ENCODE measurements at regions not wholly inside any gene's neighbourhood (a gene's known extent, or its start where the extent isn't known, plus 50 kb on each side); places are given as distances from the start of the nearest gene placed in this dataset.

GRCh38 chr2:128628996-128629395 is 310.3 kb upstream of the HS6ST1 start:
- no peak for DNase-seq

GRCh38 chr2:128630974-128631697 is 312.5 kb upstream of the HS6ST1 start:
- no peak for DNase-seq

GRCh38 chr2:128631698-128632500 is 313.2 kb upstream of the HS6ST1 start:
- DNase-seq: no peak

- DNase-seq: no peak
Measured at GRCh38 chr2:128632501-128632800, 313.8 kb upstream of the HS6ST1 start.

- DNase-seq: no peak
Measured at GRCh38 chr2:128633501-128633900, 314.8 kb upstream of the HS6ST1 start.

GRCh38 chr2:128635361-128635900 is 316.8 kb upstream of the HS6ST1 start:
- no peak for DNase-seq

- DNase-seq: no peak
Measured at GRCh38 chr2:128636802-128637147, 318.1 kb upstream of the HS6ST1 start.

- DNase-seq: no peak
Measured at GRCh38 chr2:128637481-128638155, 318.9 kb upstream of the HS6ST1 start.

- DNase-seq: peak; percentile 62
Measured at GRCh38 chr2:128638341-128639119, 319.9 kb upstream of the HS6ST1 start.

GRCh38 chr2:128639120-128639477 is 320.4 kb upstream of the HS6ST1 start:
- DNase-seq: no peak

- DNase-seq: no peak
Measured at GRCh38 chr2:128639693-128640092, 321.0 kb upstream of the HS6ST1 start.

- DNase-seq: no peak
Measured at GRCh38 chr2:128640166-128640844, 321.6 kb upstream of the HS6ST1 start.

GRCh38 chr2:128640845-128641360 is 322.2 kb upstream of the HS6ST1 start:
- no peak for DNase-seq

GRCh38 chr2:128641421-128642080 is 322.9 kb upstream of the HS6ST1 start:
- no peak for DNase-seq

GRCh38 chr2:128642316-128642715 is 323.6 kb upstream of the HS6ST1 start:
- no peak for DNase-seq

GRCh38 chr2:128642821-128643220 is 324.2 kb upstream of the HS6ST1 start:
- DNase-seq: no peak

GRCh38 chr2:128643221-128644065 is 324.8 kb upstream of the HS6ST1 start:
- DNase-seq: no peak

GRCh38 chr2:128644156-128644555 is 325.5 kb upstream of the HS6ST1 start:
- DNase-seq: no peak

- DNase-seq: no peak
Measured at GRCh38 chr2:128644718-128645256, 326.1 kb upstream of the HS6ST1 start.
